IMR-90 (cell line): ENCODE measurements at regions not wholly inside any gene's neighbourhood (a gene's known extent, or its start where the extent isn't known, plus 50 kb on each side); places are given as distances from the start of the nearest gene placed in this dataset.

Source experiments
- ATAC-seq: fragments of 200-7000 bp; cut with Tn5 transposase; 2 replicates; pipeline ENCODE4 v1.9.1; 2020; ENCODE audit warnings: low read depth, mild to moderate bottlenecking, moderate library complexity
- BruUV-seq: library from RNA; stranded (reverse); fragments of 400-500 nt; replicated peaks from 2 replicates; lab custom pipeline; 2021; lab: Mats Ljungman, UMichigan
- CTCF ChIA-PET: fragments of 300-600 bp; formaldehyde crosslinking; extraction: SDS; loops from one replicate; lab custom pipeline; 2021; ENCODE audit warnings: antibody characterized with exemption; lab: Yijun Ruan, JAX
- POLR2A ChIA-PET: fragments of 300-600 bp; sonication (Branson Sonifier 250); formaldehyde crosslinking; loops from one replicate; lab custom pipeline; 2022; ENCODE audit warnings: antibody characterized with exemption; ENCODE audit not compliant: unreplicated experiment; lab: Charles Lee
- DNase-seq: peaks from one replicate; pipeline ENCODE4 v3.0.0; 2013
- H2AFZ ChIP-seq: replicated peaks from 2 replicates; pipeline ENCODE3; 2013; ENCODE audit warnings: low read length, mild to moderate bottlenecking; ENCODE audit not compliant: poor library complexity
- H2AK5ac ChIP-seq: 2 replicates; pipeline ENCODE4 v1.6.1; 2013; ENCODE audit warnings: low read depth, low read length, inconsistent platforms
- H2AK9ac ChIP-seq: replicated peaks from 2 replicates; pipeline ENCODE3; 2013; ENCODE audit warnings: mild to moderate bottlenecking, low read depth, low read length, moderate library complexity; ENCODE audit not compliant: poor library complexity
- H2BK120ac ChIP-seq: 2 replicates; pipeline ENCODE4 v1.6.1; 2013; ENCODE audit warnings: low read depth, low read length, inconsistent platforms
- H2BK15ac ChIP-seq: 3 replicates; pipeline ENCODE4 v1.6.1; 2013; ENCODE audit warnings: low read depth, low read length, inconsistent platforms
- H2BK20ac ChIP-seq: 2 replicates; pipeline ENCODE4 v1.6.1; 2013; ENCODE audit warnings: low read depth, mild to moderate bottlenecking, inconsistent platforms, low read length, moderate library complexity
- H2BK5ac ChIP-seq: 2 replicates; pipeline ENCODE4 v1.6.1; 2013; ENCODE audit warnings: mild to moderate bottlenecking, low read depth, low read length, inconsistent platforms; ENCODE audit not compliant: poor library complexity, severe bottlenecking
- H3K14ac ChIP-seq: replicated peaks from 2 replicates; pipeline ENCODE4 v1.6.1; 2013; ENCODE audit warnings: low read depth, low read length, inconsistent platforms
- H3K18ac ChIP-seq: 2 replicates; pipeline ENCODE4 v1.6.1; 2013; ENCODE audit warnings: low read depth, low read length, control low read depth
- H3K23ac ChIP-seq: 2 replicates; pipeline ENCODE4 v1.6.1; 2013; ENCODE audit warnings: low read depth, low read length, inconsistent platforms
- H3K27ac ChIP-seq: 2 replicates; pipeline ENCODE4 v1.5.1; 2013; ENCODE audit warnings: mild to moderate bottlenecking, control low read depth, low read length; ENCODE audit not compliant: insufficient read depth
- H3K27me3 ChIP-seq: 2 replicates; pipeline ENCODE4 v1.6.1; 2013; ENCODE audit warnings: low read length; ENCODE audit not compliant: control insufficient read depth, insufficient read depth
- H3K36me3 ChIP-seq: 2 replicates; pipeline ENCODE4 v1.6.1; 2013; ENCODE audit warnings: low read length, mixed read lengths; ENCODE audit not compliant: control insufficient read depth, insufficient read depth
- H3K4ac ChIP-seq: 2 replicates; pipeline ENCODE4 v1.6.1; 2013; ENCODE audit warnings: low read depth, low read length, inconsistent platforms
- H3K4me1 ChIP-seq: 2 replicates; pipeline ENCODE4 v1.6.1; 2013; ENCODE audit warnings: low read length, mixed read lengths; ENCODE audit not compliant: control insufficient read depth, insufficient read depth
- H3K4me2 ChIP-seq: 2 replicates; pipeline ENCODE4 v1.6.1; 2013; ENCODE audit warnings: low read depth, mild to moderate bottlenecking, control low read depth, low read length, moderate library complexity
- H3K4me3 ChIP-seq: 2 replicates; pipeline ENCODE4 v1.5.1; 2013; ENCODE audit warnings: low read depth, mild to moderate bottlenecking, control low read depth, low read length, moderate library complexity; ENCODE audit not compliant: insufficient read depth
- H3K56ac ChIP-seq: 2 replicates; pipeline ENCODE4 v1.6.1; 2013; ENCODE audit warnings: low read length, inconsistent platforms; ENCODE audit not compliant: insufficient read depth; ENCODE audit errors: extremely low read depth
- H3K79me1 ChIP-seq, 2 experiments: 2 replicates each; pipeline ENCODE4 v1.6.1; 2013; ENCODE audit warnings: low read length in 2 of 2, inconsistent platforms in 1 of 2, low read depth in 1 of 2
- H3K9ac ChIP-seq: 2 replicates; pipeline ENCODE4 v1.6.1; 2013; ENCODE audit warnings: low read depth, low read length, control low read depth
- H3K9me1 ChIP-seq: 2 replicates; pipeline ENCODE4 v1.6.1; 2013; ENCODE audit warnings: low read length, inconsistent platforms; ENCODE audit not compliant: insufficient read depth
- H3K9me3 ChIP-seq: 2 replicates; pipeline ENCODE4 v1.6.1; 2013; ENCODE audit warnings: low read length; ENCODE audit not compliant: control insufficient read depth, insufficient read depth
- H4K20me1 ChIP-seq: 2 replicates; pipeline ENCODE4 v1.6.1; 2013; ENCODE audit warnings: low read length, inconsistent platforms; ENCODE audit not compliant: insufficient read depth
- H4K5ac ChIP-seq: 2 replicates; pipeline ENCODE4 v1.6.1; 2013; ENCODE audit warnings: mild to moderate bottlenecking, low read depth, low read length, control low read depth
- H4K8ac ChIP-seq, 2 experiments: 2 replicates each; pipeline ENCODE4 v1.6.1; 2013; ENCODE audit warnings: low read depth in 2 of 2, low read length in 2 of 2, control low read depth in 1 of 2, inconsistent platforms in 1 of 2
- H4K91ac ChIP-seq: 2 replicates; pipeline ENCODE4 v1.6.1; 2013; ENCODE audit warnings: low read depth, low read length, inconsistent platforms; ENCODE audit not compliant: insufficient read depth
- CEBPB ChIP-seq: IDR thresholded peaks from 2 replicates; pipeline ENCODE4 v1.6.1; 2012; ENCODE audit warnings: low read depth, low read length, improper control_type of control experiment
- CTCF ChIP-seq: conservative IDR thresholded peaks from 2 replicates; pipeline ENCODE4 v1.5.1; 2012; ENCODE audit warnings: mild to moderate bottlenecking, low read depth, low read length, improper control_type of control experiment
- FOS ChIP-seq: fragments of 150-350 bp; IDR thresholded peaks from 2 replicates; pipeline ENCODE4 v1.6.1; 2016; ENCODE audit warnings: low read depth, low read length
- MAFK ChIP-seq: IDR thresholded peaks from 2 replicates; pipeline ENCODE4 v1.6.1; 2012; ENCODE audit warnings: low read depth, low read length, improper control_type of control experiment
- MAZ ChIP-seq: IDR thresholded peaks from 2 replicates; pipeline ENCODE4 v1.6.1; 2012; ENCODE audit warnings: low read depth, mild to moderate bottlenecking, low read length, improper control_type of control experiment, moderate library complexity, borderline replicate concordance
- RFX5 ChIP-seq: IDR thresholded peaks from 2 replicates; pipeline ENCODE4 v1.8.0; 2012; ENCODE audit warnings: low read depth, mild to moderate bottlenecking, low read length, moderate library complexity
- SMC3 ChIP-seq: fragments of 150-350 bp; IDR thresholded peaks from 2 replicates; pipeline ENCODE4 v1.6.1; 2016; ENCODE audit warnings: low read depth, mild to moderate bottlenecking, antibody characterized with exemption, low read length, moderate library complexity
- WGBS, 2 experiments: methylation state at CpG; one replicate each; pipeline versions ENCODE4 v1.1.5 to v1.1.7; 2013; ENCODE audit warnings: missing lambda C conversion rate in 2 of 2; ENCODE audit not compliant: insufficient read length in 1 of 2; ENCODE audit errors: extremely low coverage in 2 of 2; 5-methylcytosine and 5-hydroxymethylcytosine counted together
- dilution Hi-C: fragments of 300-500 bp; cut with HindIII; formaldehyde crosslinking; loops from one replicate; pipeline ENCODE4 v1.14.3; 2018; ENCODE audit warnings: low sequenced_read_pairs; ENCODE audit not compliant: unreplicated experiment
- in situ Hi-C: fragments of 300-500 bp; cut with MboI; formaldehyde crosslinking; loops from 3 replicates; pipeline ENCODE4 v1.14.3; 2019; ENCODE audit warnings: low sequenced_read_pairs, inconsistent platforms, mixed read lengths
- intact Hi-C: fragments of 100-400 bp; cut with micrococcal nuclease; formaldehyde crosslinking; loops from 2 replicates; pipeline ENCODE4 v1.10.0; 2022

- Histone ChIP-seq H4K8ac (no peak overlapping the region), H3K18ac (no peak overlapping the region), H3K4me1 (no peaks in the 10 kb centered on the region), H2BK20ac (no peak overlapping the region), H3K4ac (no peak overlapping the region), H2AK9ac (no peak overlapping the region), H4K5ac (no peak overlapping the region), H2BK15ac (no peak overlapping the region), H2AFZ (no peak overlapping the region), H4K91ac (no peak overlapping the region), H2BK5ac (no peak overlapping the region), H4K20me1 (no peaks in the 10 kb centered on the region), H3K9me1 (no peaks in the 10 kb centered on the region), H3K79me1 (no peaks in the 10 kb centered on the region), H3K4me3 (no peak overlapping the region), H3K27me3 (no peaks in the 10 kb centered on the region), H2AK5ac (no peak overlapping the region), H2BK120ac (no peak overlapping the region), H3K4me2 (no peak overlapping the region), H3K14ac (no peak overlapping the region), H3K27ac (no peak overlapping the region), H3K36me3 (no peaks in the 10 kb centered on the region), H3K9ac (no peak overlapping the region), H3K56ac (no peak overlapping the region), H3K23ac (no peak overlapping the region), H3K9me3 (no peaks in the 10 kb centered on the region)
- POLR2A ChIA-PET, result no interaction called here
- intact Hi-C loops (no loop called here), in situ Hi-C loops (no loop called here), dilution Hi-C loops (no loop called here)
- ATAC-seq, result no peak
- CTCF ChIA-PET, result no interaction called here
- WGBS, 2 experiments, result no CpG with 5 or more reads among the region's 3 CpGs
- no peak for DNase-seq
- no TSS peak for BruUV-seq
- TF ChIP-seq CTCF (no peak), CEBPB (no peak), RFX5 (no peak), SMC3 (no peak), MAZ (no peak), FOS (no peak), MAFK (no peak)
These were observed 2084.4 kb upstream of the PIK3C3 start for GRCh38 chr18:39870591-39870990.
